ENCODE measurements at regions not wholly inside any gene's neighbourhood (a gene's known extent, or its start where the extent isn't known, plus 50 kb on each side); places are given as distances from the start of the nearest gene placed in this dataset.

DNA sequence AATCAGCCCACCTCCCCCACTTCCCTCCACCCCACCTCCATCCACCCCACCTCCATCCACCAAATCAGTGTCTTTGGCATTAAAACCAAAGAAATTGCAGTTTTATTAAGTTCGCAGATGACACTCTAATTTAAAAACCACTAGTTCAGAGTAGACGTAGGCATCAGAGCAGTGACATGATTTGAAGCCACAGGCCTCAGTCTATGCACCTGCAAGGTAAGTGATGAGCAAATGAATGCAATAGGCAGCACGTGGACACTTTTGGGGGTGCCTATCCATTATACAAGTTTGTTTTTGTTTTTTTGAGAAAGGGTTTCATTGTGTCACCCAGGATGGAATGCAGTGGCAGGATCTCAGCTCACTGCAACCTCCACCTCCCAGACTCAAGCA lies 88.0 kb upstream of the TRIM2 start:
- no peak overlapping the region for H3K4me3 ChIP-seq (ENCODE audit: low read depth, low read length)
- DNase-seq (ENCODE audit: low read depth): no peak
- TF ChIP-seq, protein P1, sequence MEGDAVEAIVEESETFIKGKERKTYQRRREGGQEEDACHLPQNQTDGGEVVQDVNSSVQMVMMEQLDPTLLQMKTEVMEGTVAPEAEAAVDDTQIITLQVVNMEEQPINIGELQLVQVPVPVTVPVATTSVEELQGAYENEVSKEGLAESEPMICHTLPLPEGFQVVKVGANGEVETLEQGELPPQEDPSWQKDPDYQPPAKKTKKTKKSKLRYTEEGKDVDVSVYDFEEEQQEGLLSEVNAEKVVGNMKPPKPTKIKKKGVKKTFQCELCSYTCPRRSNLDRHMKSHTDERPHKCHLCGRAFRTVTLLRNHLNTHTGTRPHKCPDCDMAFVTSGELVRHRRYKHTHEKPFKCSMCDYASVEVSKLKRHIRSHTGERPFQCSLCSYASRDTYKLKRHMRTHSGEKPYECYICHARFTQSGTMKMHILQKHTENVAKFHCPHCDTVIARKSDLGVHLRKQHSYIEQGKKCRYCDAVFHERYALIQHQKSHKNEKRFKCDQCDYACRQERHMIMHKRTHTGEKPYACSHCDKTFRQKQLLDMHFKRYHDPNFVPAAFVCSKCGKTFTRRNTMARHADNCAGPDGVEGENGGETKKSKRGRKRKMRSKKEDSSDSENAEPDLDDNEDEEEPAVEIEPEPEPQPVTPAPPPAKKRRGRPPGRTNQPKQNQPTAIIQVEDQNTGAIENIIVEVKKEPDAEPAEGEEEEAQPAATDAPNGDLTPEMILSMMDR (IDR thresholded peaks at IDR 0.05; ENCODE audit: insufficient read depth, low read depth, low read length): no peak

DNA sequence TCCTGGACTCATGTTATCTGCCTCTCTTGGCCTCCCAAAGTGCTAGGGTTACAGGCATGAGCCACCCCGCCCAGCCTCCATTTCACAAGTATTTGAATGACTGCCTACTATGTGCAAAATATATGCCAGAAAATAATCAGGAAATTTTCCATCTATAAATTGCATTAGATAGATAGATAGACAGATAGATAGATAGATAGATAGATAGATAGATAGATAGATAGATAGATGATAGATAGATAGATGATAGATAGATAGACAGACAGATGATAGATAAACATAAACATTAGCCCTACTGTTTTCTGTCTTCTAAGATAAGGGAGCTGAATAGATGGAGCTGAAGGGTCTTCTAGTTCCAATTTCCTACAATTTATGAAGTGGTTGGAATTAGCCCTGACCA lies 87.4 kb upstream of the TRIM2 start:
- TF ChIP-seq, protein P1 (IDR thresholded peaks at IDR 0.05; ENCODE audit: insufficient read depth, low read depth, low read length): no peak
- no peak overlapping the region for H3K4me3 ChIP-seq (ENCODE audit: low read depth, low read length)
- DNase-seq (ENCODE audit: low read depth): no peak

DNA sequence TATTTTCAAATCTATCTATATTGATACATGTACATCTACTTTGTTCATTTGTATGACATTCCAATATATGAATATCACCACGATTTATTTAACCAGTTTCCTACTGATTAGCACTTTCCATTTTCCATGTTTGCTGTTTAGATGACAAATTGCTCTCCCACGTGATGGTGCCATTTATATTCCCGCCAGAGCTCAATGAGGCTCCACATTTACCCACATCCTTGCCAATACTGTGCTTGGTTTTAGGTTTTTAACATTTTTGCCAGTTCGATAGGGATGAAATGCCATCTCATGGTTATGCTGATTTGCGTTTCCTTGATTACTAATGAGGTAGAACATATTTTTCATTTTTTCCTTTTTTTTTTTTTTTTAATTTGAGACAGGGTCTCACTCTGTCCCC lies 86.7 kb upstream of the TRIM2 start:
- DNase-seq (ENCODE audit: low read depth): no peak
- TF ChIP-seq, protein P1 (IDR thresholded peaks at IDR 0.05; ENCODE audit: insufficient read depth, low read depth, low read length): no peak
- H3K4me3 ChIP-seq (ENCODE audit: low read depth, low read length): no peak overlapping the region

DNA sequence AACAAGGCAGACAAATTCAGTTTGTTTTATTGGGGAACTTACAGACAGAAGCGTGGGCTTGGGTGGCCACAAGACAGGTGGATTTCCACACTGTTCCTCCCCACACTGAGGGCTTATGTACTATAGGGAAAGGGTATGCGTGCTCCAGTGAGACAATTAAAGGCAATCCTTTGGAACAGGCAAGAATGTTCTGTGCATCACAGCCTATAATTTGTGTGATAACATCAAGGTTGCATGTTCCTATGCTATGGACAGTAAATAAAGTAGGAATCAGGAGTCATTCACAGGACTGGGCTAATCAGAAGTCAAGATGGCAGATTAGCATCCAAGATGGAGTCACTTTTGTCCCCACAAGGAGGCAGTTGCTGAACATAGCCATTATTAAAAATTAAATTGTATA lies 84.6 kb upstream of the TRIM2 start:
- TF ChIP-seq, protein P1 (IDR thresholded peaks at IDR 0.05; ENCODE audit: insufficient read depth, low read depth, low read length): no peak
- no peak overlapping the region for H3K4me3 ChIP-seq (ENCODE audit: low read depth, low read length)
- no peak for DNase-seq (ENCODE audit: low read depth)

DNA sequence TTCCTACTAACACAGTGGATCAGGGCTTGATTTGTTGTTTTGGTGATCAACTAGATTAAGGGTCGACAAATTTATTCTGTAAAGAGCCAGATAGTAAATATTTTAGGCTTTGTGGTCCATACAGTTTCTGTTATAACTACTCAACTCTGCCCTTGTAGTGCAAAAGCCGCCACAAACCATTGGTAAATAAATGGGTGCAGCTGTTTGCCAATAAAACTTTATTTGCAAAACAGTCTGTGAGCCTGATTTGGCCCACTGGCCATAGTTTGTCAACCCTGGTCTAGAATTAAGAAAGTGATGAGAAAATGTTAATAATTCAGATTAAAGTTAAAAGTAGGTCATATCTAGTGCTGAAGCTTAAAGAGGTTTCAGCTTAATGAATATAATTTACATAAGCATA lies 84.0 kb upstream of the TRIM2 start:
- TF ChIP-seq, protein P1 (IDR thresholded peaks at IDR 0.05; ENCODE audit: insufficient read depth, low read depth, low read length): no peak
- DNase-seq (ENCODE audit: low read depth): no peak
- no peak overlapping the region for H3K4me3 ChIP-seq (ENCODE audit: low read depth, low read length)

DNA sequence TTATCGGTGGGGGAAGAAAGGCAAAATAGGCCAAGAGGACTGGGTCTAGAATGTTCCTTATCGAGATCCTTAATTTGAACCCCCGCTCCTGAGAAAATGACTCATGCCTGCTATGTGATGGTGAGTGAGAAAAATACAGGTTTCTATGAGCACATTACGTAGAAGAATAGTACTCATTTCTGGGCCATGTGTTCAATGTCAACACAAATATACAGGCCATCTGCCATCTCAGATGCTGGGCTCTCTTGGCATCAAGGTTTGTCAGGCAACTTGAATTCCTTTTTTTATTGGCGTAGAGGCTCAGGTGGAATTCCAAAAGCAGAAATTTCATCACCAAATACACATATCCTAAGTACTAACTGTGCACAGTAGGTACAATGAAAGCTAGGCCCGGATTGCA lies 81.4 kb upstream of the TRIM2 start:
- no peak for DNase-seq (ENCODE audit: low read depth)
- H3K4me3 ChIP-seq (ENCODE audit: low read depth, low read length): no peak overlapping the region
- TF ChIP-seq, protein P1 (IDR thresholded peaks at IDR 0.05; ENCODE audit: insufficient read depth, low read depth, low read length): no peak

DNA sequence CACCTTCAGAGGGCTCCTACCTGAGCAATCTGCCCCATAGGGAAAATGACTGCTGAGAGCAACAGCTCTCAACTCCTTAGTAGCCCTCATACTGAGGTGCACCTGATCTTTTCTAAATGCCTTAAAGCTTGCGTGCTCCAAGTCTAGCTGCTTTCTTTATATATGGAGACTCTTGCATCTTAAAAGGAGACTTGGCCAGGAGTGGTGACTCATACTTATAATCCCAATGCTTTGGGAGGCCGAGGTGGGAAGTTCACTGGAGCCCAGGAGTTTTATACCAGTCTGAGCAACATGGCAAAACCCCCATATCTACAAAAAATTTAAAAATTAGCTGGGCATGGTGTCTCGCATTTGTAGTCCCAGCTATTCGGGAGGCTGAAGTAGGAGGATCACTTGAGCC lies 78.1 kb upstream of the TRIM2 start:
- TF ChIP-seq, protein P1 (IDR thresholded peaks at IDR 0.05; ENCODE audit: insufficient read depth, low read depth, low read length): no peak
- no peak for DNase-seq (ENCODE audit: low read depth)
- no peak overlapping the region for H3K4me3 ChIP-seq (ENCODE audit: low read depth, low read length)
